Uterus (tissue), 2 donors: ENCODE measurements at regions not wholly inside any gene's neighbourhood (a gene's known extent, or its start where the extent isn't known, plus 50 kb on each side); places are given as distances from the start of the nearest gene placed in this dataset.

Experiments
- POLR2A ChIP-seq, 2 donors: fragments of 450-650 bp; IDR thresholded peaks; one replicate each; pipeline ENCODE4 v1.6.1; 2016; ENCODE audit warnings: antibody characterized with exemption in 2 of 2, mild to moderate bottlenecking in 1 of 2, moderate library complexity in 1 of 2
- TF ChIP-seq, protein P1 (sequence below), 4 experiments: fragments of 200-600 bp in 2 of 4; fragments of 450-650 bp in 2 of 4; sonication (generic) in 2 of 4; IDR thresholded peaks; one replicate each; pipeline ENCODE4 v1.5.1; 2016 to 2019; ENCODE audit warnings: antibody characterized with exemption in 4 of 4, mild to moderate bottlenecking in 2 of 4, moderate library complexity in 1 of 4

DNA sequence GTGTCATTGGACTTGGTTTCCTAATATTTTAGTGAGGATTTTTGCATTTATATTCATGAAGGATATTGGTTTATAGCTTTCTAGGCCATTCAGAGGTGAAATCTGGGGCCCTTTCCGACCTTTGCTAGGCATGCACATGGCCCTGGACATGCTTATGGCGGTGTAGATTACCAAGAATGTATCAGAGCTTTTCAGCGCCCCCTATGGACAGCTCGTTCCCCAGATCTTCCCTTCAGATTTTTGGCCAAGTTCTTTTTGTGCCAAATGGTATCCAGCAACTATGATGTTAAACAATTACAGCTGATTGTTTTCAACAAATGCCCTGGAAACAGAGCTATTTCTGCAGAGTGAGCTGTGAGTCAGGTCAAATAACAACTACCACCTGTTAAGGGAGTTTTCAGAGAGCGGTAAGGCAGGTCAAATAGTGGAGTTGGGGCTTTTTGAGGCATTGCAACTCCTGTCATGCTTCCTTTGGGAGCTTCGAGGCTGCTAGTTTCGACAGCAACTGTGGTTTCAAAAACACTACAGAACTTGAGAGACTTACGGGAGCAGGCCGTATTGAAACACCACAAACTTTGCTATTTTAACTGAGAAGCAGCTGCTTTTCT, 188.3 kb downstream of the ZNF516 start:
- TF ChIP-seq, protein P1, sequence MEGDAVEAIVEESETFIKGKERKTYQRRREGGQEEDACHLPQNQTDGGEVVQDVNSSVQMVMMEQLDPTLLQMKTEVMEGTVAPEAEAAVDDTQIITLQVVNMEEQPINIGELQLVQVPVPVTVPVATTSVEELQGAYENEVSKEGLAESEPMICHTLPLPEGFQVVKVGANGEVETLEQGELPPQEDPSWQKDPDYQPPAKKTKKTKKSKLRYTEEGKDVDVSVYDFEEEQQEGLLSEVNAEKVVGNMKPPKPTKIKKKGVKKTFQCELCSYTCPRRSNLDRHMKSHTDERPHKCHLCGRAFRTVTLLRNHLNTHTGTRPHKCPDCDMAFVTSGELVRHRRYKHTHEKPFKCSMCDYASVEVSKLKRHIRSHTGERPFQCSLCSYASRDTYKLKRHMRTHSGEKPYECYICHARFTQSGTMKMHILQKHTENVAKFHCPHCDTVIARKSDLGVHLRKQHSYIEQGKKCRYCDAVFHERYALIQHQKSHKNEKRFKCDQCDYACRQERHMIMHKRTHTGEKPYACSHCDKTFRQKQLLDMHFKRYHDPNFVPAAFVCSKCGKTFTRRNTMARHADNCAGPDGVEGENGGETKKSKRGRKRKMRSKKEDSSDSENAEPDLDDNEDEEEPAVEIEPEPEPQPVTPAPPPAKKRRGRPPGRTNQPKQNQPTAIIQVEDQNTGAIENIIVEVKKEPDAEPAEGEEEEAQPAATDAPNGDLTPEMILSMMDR (IDR thresholded peaks at IDR 0.05): no peak
- no peak for TF ChIP-seq POLR2A (IDR thresholded peaks at IDR 0.05)
